ENCODE measurements at regions not wholly inside any gene's neighbourhood (a gene's known extent, or its start where the extent isn't known, plus 50 kb on each side); places are given as distances from the start of the nearest gene placed in this dataset.

- POLR2A ChIA-PET = no interaction called here
- Histone ChIP-seq H2AFZ (ENCODE audit: control insufficient read depth, low read depth, low read length) (no peak overlapping the region), H3K9me3 (replicated peaks; ENCODE audit: control insufficient read depth, insufficient read depth, low read length) (no peaks in the 10 kb centered on the region), H3K79me2 (ENCODE audit: control insufficient read depth, insufficient read depth, low read length) (no peaks in the 10 kb centered on the region), H3K36me3 (ENCODE audit: control insufficient read depth in 2 of 2, insufficient read depth in 2 of 2, low read length in 1 of 2) (no peaks in the 10 kb centered on the region), H3K9ac (ENCODE audit: control insufficient read depth, insufficient read depth, low read length) (no peak overlapping the region), H4K20me1 (ENCODE audit: control insufficient read depth, insufficient read depth) (no peaks in the 10 kb centered on the region), H3K4me2 (ENCODE audit: control insufficient read depth, insufficient read depth) (no peak overlapping the region), H3K27ac (ENCODE audit: control insufficient read depth, insufficient read depth) (no peak overlapping the region), H3K4me1 (ENCODE audit: control insufficient read depth, insufficient read depth, low read length) (no peaks in the 10 kb centered on the region), H3K27me3 (replicated peaks in 1 of 2; ENCODE audit: control insufficient read depth in 2 of 2, insufficient read depth in 2 of 2, low read length in 1 of 2) (no peaks in the 10 kb centered on the region), H3K4me3 (no peak overlapping the region)
- RAD21 ChIA-PET (ENCODE audit: unreplicated experiment) = interaction anchor here (0.6 to 2.2 kb wide), 7 partner anchors 56 to 898 kb away, joined by 3 to 9 read pairs (median 4); no protein-coding TSS in a partner anchor
- in situ Hi-C loops (cut with MboI) = no loop called here
- 23% methylated on average over 4 of the region's 4 CpGs for WGBS (ENCODE audit: insufficient coverage, insufficient replicate concordance, low lambda C conversion rate, missing lambda C conversion rate)
- DNase-seq (ENCODE audit: low read depth, low spot score) (no peak), FAIRE-seq (no peak), ATAC-seq (no peak; the same call in 2 of the 3 replicates)
- SMC1A ChIA-PET (ENCODE audit: uncharacterized antibody, unreplicated experiment) = interaction anchor here (1.4 to 2.8 kb wide), 2 partner anchors 392 to 901 kb away, joined by 3 to 11 read pairs; no protein-coding TSS in a partner anchor
- CTCF ChIA-PET = interaction anchor here (0.6 to 2.7 kb wide), 12 partner anchors 9 to 402 kb away, joined by 3 to 15 read pairs (median 3); no protein-coding TSS in a partner anchor
- BruUV-seq (replicated peaks) = no TSS peak
- TF ChIP-seq IRF5 (IDR thresholded peaks at IDR 0.05; ENCODE audit: borderline replicate concordance) = no peak
- no peak for TF ChIP-seq MEF2B (IDR thresholded peaks at IDR 0.05; ENCODE audit: partially characterized antibody, poor library complexity, severe bottlenecking)
- no peak for TF ChIP-seq SREBF1 (IDR thresholded peaks at IDR 0.05; ENCODE audit: low read length)
- TF ChIP-seq, protein P1, sequence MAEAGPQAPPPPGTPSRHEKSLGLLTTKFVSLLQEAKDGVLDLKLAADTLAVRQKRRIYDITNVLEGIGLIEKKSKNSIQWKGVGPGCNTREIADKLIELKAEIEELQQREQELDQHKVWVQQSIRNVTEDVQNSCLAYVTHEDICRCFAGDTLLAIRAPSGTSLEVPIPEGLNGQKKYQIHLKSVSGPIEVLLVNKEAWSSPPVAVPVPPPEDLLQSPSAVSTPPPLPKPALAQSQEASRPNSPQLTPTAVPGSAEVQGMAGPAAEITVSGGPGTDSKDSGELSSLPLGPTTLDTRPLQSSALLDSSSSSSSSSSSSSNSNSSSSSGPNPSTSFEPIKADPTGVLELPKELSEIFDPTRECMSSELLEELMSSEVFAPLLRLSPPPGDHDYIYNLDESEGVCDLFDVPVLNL (IDR thresholded peaks at IDR 0.05; ENCODE audit: low read depth, low read length) = no peak
- TF ChIP-seq, protein P2, sequence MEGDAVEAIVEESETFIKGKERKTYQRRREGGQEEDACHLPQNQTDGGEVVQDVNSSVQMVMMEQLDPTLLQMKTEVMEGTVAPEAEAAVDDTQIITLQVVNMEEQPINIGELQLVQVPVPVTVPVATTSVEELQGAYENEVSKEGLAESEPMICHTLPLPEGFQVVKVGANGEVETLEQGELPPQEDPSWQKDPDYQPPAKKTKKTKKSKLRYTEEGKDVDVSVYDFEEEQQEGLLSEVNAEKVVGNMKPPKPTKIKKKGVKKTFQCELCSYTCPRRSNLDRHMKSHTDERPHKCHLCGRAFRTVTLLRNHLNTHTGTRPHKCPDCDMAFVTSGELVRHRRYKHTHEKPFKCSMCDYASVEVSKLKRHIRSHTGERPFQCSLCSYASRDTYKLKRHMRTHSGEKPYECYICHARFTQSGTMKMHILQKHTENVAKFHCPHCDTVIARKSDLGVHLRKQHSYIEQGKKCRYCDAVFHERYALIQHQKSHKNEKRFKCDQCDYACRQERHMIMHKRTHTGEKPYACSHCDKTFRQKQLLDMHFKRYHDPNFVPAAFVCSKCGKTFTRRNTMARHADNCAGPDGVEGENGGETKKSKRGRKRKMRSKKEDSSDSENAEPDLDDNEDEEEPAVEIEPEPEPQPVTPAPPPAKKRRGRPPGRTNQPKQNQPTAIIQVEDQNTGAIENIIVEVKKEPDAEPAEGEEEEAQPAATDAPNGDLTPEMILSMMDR (IDR thresholded peaks at IDR 0.05 in 2 of 3, conservative IDR thresholded peaks at IDR 0.05 in 1 of 3; ENCODE audit: control insufficient read depth in 2 of 3, extremely low read depth in 1 of 3, insufficient read depth in 1 of 3, low read depth in 3 of 3, low read length in 3 of 3) = peak in 1 of 3 experiments; percentile 44; a peak in 3 of 6 replicates
- peak; percentile 42 for TF ChIP-seq RAD21 (IDR thresholded peaks at IDR 0.05; ENCODE audit: insufficient read depth, low read depth, low read length)
- no peak for TF ChIP-seq FOXK2 (IDR thresholded peaks at IDR 0.05)
- peak; percentile 31; the same call in 1 of the 2 replicates for TF ChIP-seq SMC3 (IDR thresholded peaks at IDR 0.05; ENCODE audit: borderline replicate concordance, low read length)
- TF ChIP-seq CREM (IDR thresholded peaks at IDR 0.05; ENCODE audit: low read depth) = no peak
- no peak for TF ChIP-seq ZSCAN29 (IDR thresholded peaks at IDR 0.05)
- no peak for TF ChIP-seq SP1 (IDR thresholded peaks at IDR 0.05; ENCODE audit: low read depth, low read length)
- no peak for TF ChIP-seq EGR1 (IDR thresholded peaks at IDR 0.05; ENCODE audit: borderline replicate concordance in 1 of 2, low read depth in 2 of 2, low read length in 2 of 2)
- intact Hi-C loops (cut with micrococcal nuclease; ENCODE audit: unreplicated experiment) = loop anchor here (1.0 kb wide), 1 partner anchor 393 kb away; no protein-coding TSS in a partner anchor
These were observed 481.6 kb upstream of the FSTL5 start for GRCh38 chr4:162645381-162645780.

All from GM12878 (cell line).